GM10266 (cell line): ENCODE measurements at regions not wholly inside any gene's neighbourhood (a gene's known extent, or its start where the extent isn't known, plus 50 kb on each side); places are given as distances from the start of the nearest gene placed in this dataset.
A peak's percentile ranks its signal among the peaks of the same experiment; 100 is the strongest.

Experiments
- DNase-seq: peaks from one replicate; pipeline ENCODE4 v3.0.0; 2012; ENCODE audit errors: extremely low spot score
- TF ChIP-seq, protein P1 (sequence below): IDR thresholded peaks from 2 replicates; pipeline ENCODE4 v1.5.1; 2012; ENCODE audit warnings: mild to moderate bottlenecking, low read depth; ENCODE audit not compliant: control insufficient read depth, insufficient read depth; ENCODE audit errors: missing control alignments

DNA sequence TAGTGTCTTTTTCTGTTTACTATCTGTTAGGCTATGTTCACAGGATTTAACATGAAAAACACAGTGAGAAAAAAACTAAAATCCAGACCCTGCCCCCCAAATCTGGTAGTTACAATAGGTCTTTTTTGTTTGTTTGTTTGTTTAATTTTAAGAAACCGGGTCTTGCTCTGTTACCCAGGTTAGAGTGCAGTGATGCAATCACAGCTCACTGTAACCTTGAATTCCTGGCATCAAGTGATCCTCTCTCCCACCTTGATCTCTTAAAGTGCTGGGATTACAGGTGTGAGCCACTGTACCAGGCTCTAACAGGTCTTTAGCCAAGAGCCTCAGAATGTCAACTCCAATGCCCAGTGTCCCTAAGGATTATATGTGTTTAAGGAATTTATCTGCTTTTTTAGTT is 88.0 kb upstream of the GOLIM4 start:
- TF ChIP-seq, protein P1, sequence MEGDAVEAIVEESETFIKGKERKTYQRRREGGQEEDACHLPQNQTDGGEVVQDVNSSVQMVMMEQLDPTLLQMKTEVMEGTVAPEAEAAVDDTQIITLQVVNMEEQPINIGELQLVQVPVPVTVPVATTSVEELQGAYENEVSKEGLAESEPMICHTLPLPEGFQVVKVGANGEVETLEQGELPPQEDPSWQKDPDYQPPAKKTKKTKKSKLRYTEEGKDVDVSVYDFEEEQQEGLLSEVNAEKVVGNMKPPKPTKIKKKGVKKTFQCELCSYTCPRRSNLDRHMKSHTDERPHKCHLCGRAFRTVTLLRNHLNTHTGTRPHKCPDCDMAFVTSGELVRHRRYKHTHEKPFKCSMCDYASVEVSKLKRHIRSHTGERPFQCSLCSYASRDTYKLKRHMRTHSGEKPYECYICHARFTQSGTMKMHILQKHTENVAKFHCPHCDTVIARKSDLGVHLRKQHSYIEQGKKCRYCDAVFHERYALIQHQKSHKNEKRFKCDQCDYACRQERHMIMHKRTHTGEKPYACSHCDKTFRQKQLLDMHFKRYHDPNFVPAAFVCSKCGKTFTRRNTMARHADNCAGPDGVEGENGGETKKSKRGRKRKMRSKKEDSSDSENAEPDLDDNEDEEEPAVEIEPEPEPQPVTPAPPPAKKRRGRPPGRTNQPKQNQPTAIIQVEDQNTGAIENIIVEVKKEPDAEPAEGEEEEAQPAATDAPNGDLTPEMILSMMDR, result no peak
- no peak for DNase-seq

DNA sequence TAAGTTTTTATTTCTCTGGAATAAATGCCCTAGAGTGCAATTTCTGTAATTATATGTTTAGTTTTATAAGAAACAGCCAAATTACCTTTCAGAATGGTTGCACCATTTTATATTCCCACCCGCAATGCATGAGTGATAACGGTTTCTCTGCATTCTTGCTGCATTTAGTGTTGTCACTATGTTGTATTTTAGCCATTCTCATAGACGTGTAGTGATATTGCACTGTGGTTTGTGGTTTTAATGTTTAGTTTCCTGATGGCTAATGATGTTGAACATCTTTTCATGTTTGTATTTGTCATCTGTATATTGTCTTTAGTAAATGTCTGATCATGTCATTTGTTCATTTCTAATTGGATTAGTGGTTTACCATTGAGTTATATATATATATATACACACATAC is 73.0 kb upstream of the GOLIM4 start:
- TF ChIP-seq, protein P1, result no peak
- DNase-seq, result no peak

DNA sequence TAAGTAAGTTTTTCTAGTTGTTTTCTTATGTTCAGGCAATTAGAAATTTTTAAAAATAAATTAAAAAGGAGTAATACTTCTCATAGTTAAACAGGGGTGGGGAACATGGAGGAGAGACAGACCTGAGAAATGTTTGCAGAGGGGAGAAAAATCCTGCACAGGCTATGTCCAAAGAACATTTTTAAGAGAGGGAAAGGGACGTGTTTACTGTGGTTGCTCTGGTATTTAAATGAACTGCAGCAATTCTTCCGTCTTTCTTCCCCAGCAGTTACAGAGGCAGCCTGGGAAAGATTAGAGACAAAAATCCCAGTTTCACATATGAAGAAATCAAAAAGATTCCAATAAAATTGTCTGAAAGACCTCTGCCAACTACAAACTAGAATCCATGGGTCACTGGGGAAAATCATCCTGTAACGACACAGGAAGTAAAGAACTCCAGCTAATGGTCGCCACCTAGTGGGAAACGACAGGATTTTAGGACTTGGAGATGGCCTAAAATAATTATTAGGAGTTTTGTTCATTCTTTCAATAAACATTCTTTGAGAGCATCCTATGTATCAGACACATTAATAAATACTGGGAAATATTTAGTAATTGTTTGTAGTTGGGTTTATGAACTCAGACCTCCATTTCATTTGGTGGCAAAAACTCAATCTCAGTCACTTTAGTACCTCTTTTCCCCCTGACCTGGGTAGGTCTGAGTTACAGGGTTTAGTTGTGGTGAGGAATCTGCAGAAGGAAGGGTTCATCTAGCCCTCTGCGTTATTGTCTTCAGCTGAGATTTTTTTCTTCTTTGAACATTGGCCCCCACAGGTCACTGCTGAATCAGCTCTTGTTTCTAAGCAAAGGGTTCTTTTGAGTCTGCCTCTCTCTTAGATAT is 69.9 kb upstream of the GOLIM4 start:
- peak; percentile 68 for DNase-seq
- TF ChIP-seq, protein P1, result peak; percentile 85

DNA sequence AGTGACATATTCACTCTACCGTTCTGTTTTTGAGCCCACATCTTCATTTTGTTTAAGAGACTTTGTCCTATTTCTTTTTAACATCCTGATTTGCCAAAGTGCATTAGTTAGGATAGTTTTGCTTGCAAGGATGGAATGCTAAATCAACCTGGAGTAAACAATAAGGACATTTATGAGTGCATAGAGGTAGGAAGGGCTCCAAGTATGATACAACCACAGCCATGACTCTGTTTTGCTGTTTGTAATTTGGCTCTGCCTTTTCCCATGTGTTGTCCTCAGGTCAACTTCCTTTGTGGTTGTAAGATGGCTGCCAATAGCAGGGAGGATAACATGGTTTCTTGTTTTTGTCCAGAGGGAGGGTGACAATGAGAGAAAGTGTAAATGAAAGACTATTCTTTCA is 66.4 kb upstream of the GOLIM4 start:
- DNase-seq, result no peak
- TF ChIP-seq, protein P1, result no peak

DNA sequence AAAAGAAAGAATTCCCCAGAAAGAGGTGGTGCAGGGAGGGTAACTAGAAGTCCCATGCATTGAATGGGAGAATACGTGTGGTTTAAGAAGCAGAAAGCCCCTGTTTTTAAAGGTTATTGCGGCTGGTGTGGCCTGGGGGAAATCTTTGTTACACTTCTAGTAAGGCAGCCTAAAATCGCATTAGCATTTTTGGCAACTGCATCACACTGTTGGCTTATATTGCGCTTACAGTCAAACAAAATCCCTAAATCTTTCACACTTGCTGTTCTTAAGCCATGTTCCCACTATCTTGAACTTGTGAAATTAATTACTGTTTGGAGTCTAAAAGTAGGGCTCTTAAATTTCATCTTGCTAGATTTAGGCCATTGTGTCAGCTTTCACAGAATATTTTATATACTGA is 66.0 kb upstream of the GOLIM4 start:
- no peak for DNase-seq
- TF ChIP-seq, protein P1, result no peak

DNA sequence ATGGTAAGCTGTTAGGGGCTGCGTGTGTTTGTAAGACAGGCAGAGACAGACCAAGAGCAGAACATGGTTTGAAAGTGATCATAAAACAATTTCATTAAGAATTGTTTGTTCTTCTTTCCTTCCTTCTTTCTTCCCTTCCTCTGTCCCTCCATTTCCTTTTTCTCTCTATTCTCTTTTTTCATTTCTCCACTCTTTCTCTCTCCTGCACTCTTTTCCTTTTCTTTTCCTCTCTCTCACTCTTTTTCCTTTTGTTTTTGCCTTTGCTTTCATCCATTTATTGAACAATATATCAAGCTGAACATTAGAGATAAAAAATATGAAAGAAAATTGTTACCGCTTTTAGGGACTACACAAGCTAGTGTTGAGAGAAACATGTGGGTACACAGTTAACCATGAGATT is 62.2 kb upstream of the GOLIM4 start:
- DNase-seq, result no peak
- TF ChIP-seq, protein P1, result no peak

DNA sequence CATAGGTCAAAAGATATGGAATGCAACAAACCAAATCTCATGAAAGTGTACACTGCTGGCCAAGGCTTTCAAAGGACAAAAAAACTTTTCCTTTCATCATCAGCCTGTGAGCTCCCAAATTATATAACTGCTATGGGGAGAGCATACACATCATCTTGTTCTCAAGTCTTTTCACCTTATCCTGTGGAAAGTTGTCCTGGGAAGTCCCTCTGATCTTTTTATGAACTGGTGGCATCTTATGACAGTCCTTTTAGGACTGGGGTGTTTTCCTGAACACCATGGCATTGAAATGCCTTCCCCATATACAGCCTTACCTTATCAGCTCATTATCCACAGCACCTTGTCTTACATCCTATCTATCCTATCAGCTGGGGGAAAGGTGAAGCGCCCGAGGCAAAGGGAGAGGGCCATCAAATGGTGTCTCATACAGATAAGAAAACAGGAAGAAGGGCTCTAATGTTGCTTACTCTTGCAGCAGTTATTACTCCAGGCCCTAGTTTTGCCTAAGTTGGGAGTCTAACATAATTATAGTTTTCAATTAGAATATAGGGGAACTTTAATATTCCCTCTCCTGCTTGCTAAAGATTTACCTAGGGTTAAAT is 61.5 kb upstream of the GOLIM4 start:
- TF ChIP-seq, protein P1, result no peak
- no peak for DNase-seq
